ENCODE measurements at regions not wholly inside any gene's neighbourhood (a gene's known extent, or its start where the extent isn't known, plus 50 kb on each side); places are given as distances from the start of the nearest gene placed in this dataset.

- Histone ChIP-seq H3K9ac (ENCODE audit: low read length) (no peak overlapping the region), H3K4me3 (ENCODE audit: low read depth, low read length, poor library complexity, severe bottlenecking) (no peak overlapping the region), H3K36me3 (ENCODE audit: insufficient read depth, low read length) (no peaks in the 10 kb centered on the region), H3K9me2 (ENCODE audit: low read depth, low read length) (no peaks in the 10 kb centered on the region), H4K20me1 (ENCODE audit: insufficient read depth, low read length) (no peaks in the 10 kb centered on the region), H3K27ac (ENCODE audit: low read depth, low read length, poor library complexity, severe bottlenecking) (no peak overlapping the region), H3F3A (ENCODE audit: insufficient read depth, low read length) (no peaks in the 10 kb centered on the region), H3K9me3 (ENCODE audit: low read length) (no peaks in the 10 kb centered on the region), H3K79me2 (ENCODE audit: insufficient read depth, low read length) (no peaks in the 10 kb centered on the region), H3K27me3 (ENCODE audit: insufficient read depth, low read length) (no peaks in the 10 kb centered on the region; the same call in 1 of the 2 replicates), H3K4me2 (ENCODE audit: low read length) (no peak overlapping the region), H2AFZ (ENCODE audit: low read length) (no peak overlapping the region), H3K4me1 (ENCODE audit: insufficient read depth, low read length, severe bottlenecking) (no peaks in the 10 kb centered on the region)
- TF ChIP-seq EZH2 (IDR thresholded peaks at IDR 0.05; ENCODE audit: borderline replicate concordance, low read length): no peak
- TF ChIP-seq, protein P1, sequence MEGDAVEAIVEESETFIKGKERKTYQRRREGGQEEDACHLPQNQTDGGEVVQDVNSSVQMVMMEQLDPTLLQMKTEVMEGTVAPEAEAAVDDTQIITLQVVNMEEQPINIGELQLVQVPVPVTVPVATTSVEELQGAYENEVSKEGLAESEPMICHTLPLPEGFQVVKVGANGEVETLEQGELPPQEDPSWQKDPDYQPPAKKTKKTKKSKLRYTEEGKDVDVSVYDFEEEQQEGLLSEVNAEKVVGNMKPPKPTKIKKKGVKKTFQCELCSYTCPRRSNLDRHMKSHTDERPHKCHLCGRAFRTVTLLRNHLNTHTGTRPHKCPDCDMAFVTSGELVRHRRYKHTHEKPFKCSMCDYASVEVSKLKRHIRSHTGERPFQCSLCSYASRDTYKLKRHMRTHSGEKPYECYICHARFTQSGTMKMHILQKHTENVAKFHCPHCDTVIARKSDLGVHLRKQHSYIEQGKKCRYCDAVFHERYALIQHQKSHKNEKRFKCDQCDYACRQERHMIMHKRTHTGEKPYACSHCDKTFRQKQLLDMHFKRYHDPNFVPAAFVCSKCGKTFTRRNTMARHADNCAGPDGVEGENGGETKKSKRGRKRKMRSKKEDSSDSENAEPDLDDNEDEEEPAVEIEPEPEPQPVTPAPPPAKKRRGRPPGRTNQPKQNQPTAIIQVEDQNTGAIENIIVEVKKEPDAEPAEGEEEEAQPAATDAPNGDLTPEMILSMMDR (IDR thresholded peaks at IDR 0.05; ENCODE audit: low read length): no peak
Measured at GRCh38 chr21:38080888-38081287, 164.6 kb upstream of the KCNJ6 start.

GRCh38 chr21:38081708-38082107, 165.5 kb upstream of the KCNJ6 start:
- Histone ChIP-seq H3K9me3 (ENCODE audit: low read length) (no peaks in the 10 kb centered on the region), H3K36me3 (ENCODE audit: insufficient read depth, low read length) (no peaks in the 10 kb centered on the region), H3K79me2 (ENCODE audit: insufficient read depth, low read length) (no peaks in the 10 kb centered on the region), H3K9ac (ENCODE audit: low read length) (no peak overlapping the region), H3K4me1 (ENCODE audit: insufficient read depth, low read length, severe bottlenecking) (no peaks in the 10 kb centered on the region), H3K27me3 (ENCODE audit: insufficient read depth, low read length) (no peaks in the 10 kb centered on the region; the same call in 1 of the 2 replicates), H3K4me2 (ENCODE audit: low read length) (no peak overlapping the region), H3K9me2 (ENCODE audit: low read depth, low read length) (no peaks in the 10 kb centered on the region), H4K20me1 (ENCODE audit: insufficient read depth, low read length) (no peaks in the 10 kb centered on the region), H3F3A (ENCODE audit: insufficient read depth, low read length) (no peaks in the 10 kb centered on the region), H3K27ac (ENCODE audit: low read depth, low read length, poor library complexity, severe bottlenecking) (no peak overlapping the region), H2AFZ (ENCODE audit: low read length) (no peak overlapping the region), H3K4me3 (ENCODE audit: low read depth, low read length, poor library complexity, severe bottlenecking) (no peak overlapping the region)
- TF ChIP-seq EZH2 (IDR thresholded peaks at IDR 0.05; ENCODE audit: borderline replicate concordance, low read length): no peak
- TF ChIP-seq, protein P1 (IDR thresholded peaks at IDR 0.05; ENCODE audit: low read length): no peak

- Histone ChIP-seq H2AFZ (ENCODE audit: low read length) (no peak overlapping the region), H3K9ac (ENCODE audit: low read length) (no peak overlapping the region), H3K4me1 (ENCODE audit: insufficient read depth, low read length, severe bottlenecking) (no peaks in the 10 kb centered on the region), H3K27ac (ENCODE audit: low read depth, low read length, poor library complexity, severe bottlenecking) (no peak overlapping the region), H3F3A (ENCODE audit: insufficient read depth, low read length) (no peaks in the 10 kb centered on the region), H3K9me3 (ENCODE audit: low read length) (no peaks in the 10 kb centered on the region), H3K36me3 (ENCODE audit: insufficient read depth, low read length) (no peaks in the 10 kb centered on the region), H3K4me2 (ENCODE audit: low read length) (no peak overlapping the region), H3K9me2 (ENCODE audit: low read depth, low read length) (no peaks in the 10 kb centered on the region), H3K4me3 (ENCODE audit: low read depth, low read length, poor library complexity, severe bottlenecking) (no peak overlapping the region), H4K20me1 (ENCODE audit: insufficient read depth, low read length) (no peaks in the 10 kb centered on the region), H3K79me2 (ENCODE audit: insufficient read depth, low read length) (no peaks in the 10 kb centered on the region), H3K27me3 (ENCODE audit: insufficient read depth, low read length) (no peaks in the 10 kb centered on the region; the same call in 1 of the 2 replicates)
- no peak for TF ChIP-seq EZH2 (IDR thresholded peaks at IDR 0.05; ENCODE audit: borderline replicate concordance, low read length)
- TF ChIP-seq, protein P1 (IDR thresholded peaks at IDR 0.05; ENCODE audit: low read length): no peak
Measured at GRCh38 chr21:38082936-38083485, 166.8 kb upstream of the KCNJ6 start.

All from OCI-LY1 (cell line).